Loucy (cell line): ENCODE measurements at regions not wholly inside any gene's neighbourhood (a gene's known extent, or its start where the extent isn't known, plus 50 kb on each side); places are given as distances from the start of the nearest gene placed in this dataset.

Experiments
- EZH2phosphoT487 ChIP-seq: fragments of 200-600 bp; IDR thresholded peaks from 2 replicates; pipeline ENCODE4 v1.6.1; 2018; ENCODE audit warnings: antibody characterized with exemption, mild to moderate bottlenecking, moderate library complexity, borderline replicate concordance
- TF ChIP-seq, protein P1 (sequence below): fragments of 200-600 bp; sonication (generic); conservative IDR thresholded peaks from 2 replicates; pipeline ENCODE4 v1.5.1; 2014; ENCODE audit warnings: mild to moderate bottlenecking, antibody characterized with exemption, low read length

DNA sequence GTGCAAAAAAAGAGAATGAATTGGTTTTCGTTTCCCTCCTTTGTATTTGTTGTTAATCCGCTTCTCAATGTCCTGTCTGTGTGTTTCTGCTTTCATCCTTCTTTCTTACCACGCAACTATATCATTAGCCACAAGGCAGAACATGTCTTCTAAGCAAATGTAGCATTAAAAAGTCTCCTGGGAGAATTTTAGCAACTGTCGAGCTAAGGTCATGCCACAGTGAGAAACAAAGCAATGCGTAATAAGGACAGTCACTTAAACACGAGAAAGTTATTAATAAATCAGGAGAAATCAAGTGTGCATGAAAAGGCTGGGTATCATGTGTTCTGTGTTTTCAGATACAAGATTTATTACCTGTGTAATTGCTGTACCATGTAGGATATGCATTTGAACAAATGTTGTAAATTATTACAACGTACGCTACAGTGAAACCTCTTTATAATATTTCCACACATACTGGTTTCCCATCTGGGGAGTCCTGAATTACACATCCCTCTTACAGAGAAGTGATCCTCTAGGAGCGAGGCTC is 890.8 kb downstream of the TRIML1 start:
- TF ChIP-seq, protein P1, sequence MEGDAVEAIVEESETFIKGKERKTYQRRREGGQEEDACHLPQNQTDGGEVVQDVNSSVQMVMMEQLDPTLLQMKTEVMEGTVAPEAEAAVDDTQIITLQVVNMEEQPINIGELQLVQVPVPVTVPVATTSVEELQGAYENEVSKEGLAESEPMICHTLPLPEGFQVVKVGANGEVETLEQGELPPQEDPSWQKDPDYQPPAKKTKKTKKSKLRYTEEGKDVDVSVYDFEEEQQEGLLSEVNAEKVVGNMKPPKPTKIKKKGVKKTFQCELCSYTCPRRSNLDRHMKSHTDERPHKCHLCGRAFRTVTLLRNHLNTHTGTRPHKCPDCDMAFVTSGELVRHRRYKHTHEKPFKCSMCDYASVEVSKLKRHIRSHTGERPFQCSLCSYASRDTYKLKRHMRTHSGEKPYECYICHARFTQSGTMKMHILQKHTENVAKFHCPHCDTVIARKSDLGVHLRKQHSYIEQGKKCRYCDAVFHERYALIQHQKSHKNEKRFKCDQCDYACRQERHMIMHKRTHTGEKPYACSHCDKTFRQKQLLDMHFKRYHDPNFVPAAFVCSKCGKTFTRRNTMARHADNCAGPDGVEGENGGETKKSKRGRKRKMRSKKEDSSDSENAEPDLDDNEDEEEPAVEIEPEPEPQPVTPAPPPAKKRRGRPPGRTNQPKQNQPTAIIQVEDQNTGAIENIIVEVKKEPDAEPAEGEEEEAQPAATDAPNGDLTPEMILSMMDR = no peak
- no peak for TF ChIP-seq EZH2phosphoT487
